NCI-H187 treated with DMSO at 0.1 percent for 48 hours (cell line): ENCODE measurements at regions not wholly inside any gene's neighbourhood (a gene's known extent, or its start where the extent isn't known, plus 50 kb on each side); places are given as distances from the start of the nearest gene placed in this dataset.

ENCODE experiments used
- DNase-seq: peaks from one replicate; lab custom pipeline; 2025; lab: John Stamatoyannopoulos, UW

- no peak for DNase-seq
These were observed 107.7 kb upstream of the RPS6KA3 start for GRCh38 chrX:20374450-20374849.

- DNase-seq = no peak
These were observed 106.4 kb upstream of the RPS6KA3 start for GRCh38 chrX:20373063-20373462.

- no peak for DNase-seq
These were observed 105.8 kb upstream of the RPS6KA3 start for GRCh38 chrX:20372533-20372932.

GRCh38 chrX:20369468-20369867, 102.8 kb upstream of the RPS6KA3 start:
- DNase-seq = no peak

- no peak for DNase-seq
These were observed 97.5 kb upstream of the RPS6KA3 start for GRCh38 chrX:20364238-20364637.

- no peak for DNase-seq
These were observed 96.6 kb upstream of the RPS6KA3 start for GRCh38 chrX:20363275-20363674.

GRCh38 chrX:20362268-20363267, 95.9 kb upstream of the RPS6KA3 start:
- DNase-seq = no peak

- DNase-seq = no peak
These were observed 95.2 kb upstream of the RPS6KA3 start for GRCh38 chrX:20361890-20362262.

GRCh38 chrX:20361081-20361889, 94.6 kb upstream of the RPS6KA3 start:
- no peak for DNase-seq

- no peak for DNase-seq
These were observed 88.5 kb upstream of the RPS6KA3 start for GRCh38 chrX:20355187-20355586.

- DNase-seq = no peak
These were observed 87.8 kb upstream of the RPS6KA3 start for GRCh38 chrX:20354505-20354904.

GRCh38 chrX:20352935-20353336, 86.2 kb upstream of the RPS6KA3 start:
- DNase-seq = no peak

- no peak for DNase-seq
These were observed 85.8 kb upstream of the RPS6KA3 start for GRCh38 chrX:20352504-20352903.

- no peak for DNase-seq
These were observed 83.9 kb upstream of the RPS6KA3 start for GRCh38 chrX:20350596-20350995.

GRCh38 chrX:20348139-20348538, 81.4 kb upstream of the RPS6KA3 start:
- DNase-seq = no peak

GRCh38 chrX:20347481-20347880, 80.8 kb upstream of the RPS6KA3 start:
- DNase-seq = no peak

- no peak for DNase-seq
These were observed 67.0 kb upstream of the RPS6KA3 start for GRCh38 chrX:20333672-20334071.

GRCh38 chrX:20330545-20330944, 63.8 kb upstream of the RPS6KA3 start:
- no peak for DNase-seq

- DNase-seq = no peak
These were observed 62.7 kb upstream of the RPS6KA3 start for GRCh38 chrX:20329435-20329834.

GRCh38 chrX:20325786-20326388, 59.2 kb upstream of the RPS6KA3 start:
- DNase-seq = no peak

- DNase-seq = no peak
These were observed 56.2 kb upstream of the RPS6KA3 start for GRCh38 chrX:20322887-20323286.

- no peak for DNase-seq
These were observed 53.9 kb upstream of the RPS6KA3 start for GRCh38 chrX:20320461-20321159.
